ENCODE measurements at regions not wholly inside any gene's neighbourhood (a gene's known extent, or its start where the extent isn't known, plus 50 kb on each side); places are given as distances from the start of the nearest gene placed in this dataset.
A peak's percentile ranks its signal among the peaks of the same experiment; 100 is the strongest.
"Not testable (repeated sequence)": the region's sequence is repeated elsewhere in the genome, so short reads cannot be mapped to it uniquely, and the experiment has no call there.

GRCh38 chr11:49377978-49378377 is 169.6 kb upstream of the FOLH1 start:
- TF ChIP-seq CTCF (IDR thresholded peaks at IDR 0.05; ENCODE audit: insufficient read depth, missing control alignments) = no peak
- no peak for FAIRE-seq
- DNase-seq (ENCODE audit: insufficient read length, low spot score) = no peak

- DNase-seq (ENCODE audit: insufficient read length, low spot score); FAIRE-seq: not testable (repeated sequence)
Observed at GRCh38 chr11:49373866-49374265, 165.5 kb upstream of the FOLH1 start.

GRCh38 chr11:49373385-49373784 is 165.0 kb upstream of the FOLH1 start:
- FAIRE-seq; DNase-seq (ENCODE audit: insufficient read length, low spot score): not testable (repeated sequence)

GRCh38 chr11:49372137-49372536 is 163.7 kb upstream of the FOLH1 start:
- TF ChIP-seq CTCF (IDR thresholded peaks at IDR 0.05; ENCODE audit: insufficient read depth, missing control alignments) = peak; percentile 5
- DNase-seq (ENCODE audit: insufficient read length, low spot score) = not testable (repeated sequence)
- peak; percentile 81 for FAIRE-seq

- not testable (repeated sequence) for FAIRE-seq; DNase-seq (ENCODE audit: insufficient read length, low spot score)
Observed at GRCh38 chr11:49368556-49368955, 160.2 kb upstream of the FOLH1 start.

- not testable (repeated sequence) for FAIRE-seq; DNase-seq (ENCODE audit: insufficient read length, low spot score)
Observed at GRCh38 chr11:49365375-49365774, 157.0 kb upstream of the FOLH1 start.

- DNase-seq (ENCODE audit: insufficient read length, low spot score) = not testable (repeated sequence)
- peak; percentile 25 for FAIRE-seq
Observed at GRCh38 chr11:49362994-49363393, 154.6 kb upstream of the FOLH1 start.

GRCh38 chr11:49354536-49354935 is 146.1 kb upstream of the FOLH1 start:
- FAIRE-seq; DNase-seq (ENCODE audit: insufficient read length, low spot score): not testable (repeated sequence)

GRCh38 chr11:49352868-49353267 is 144.5 kb upstream of the FOLH1 start:
- not testable (repeated sequence) for FAIRE-seq; DNase-seq (ENCODE audit: insufficient read length, low spot score)

- not testable (repeated sequence) for DNase-seq (ENCODE audit: insufficient read length, low spot score); FAIRE-seq
Observed at GRCh38 chr11:49346627-49347026, 138.2 kb upstream of the FOLH1 start.

- not testable (repeated sequence) for DNase-seq (ENCODE audit: insufficient read length, low spot score); FAIRE-seq
Observed at GRCh38 chr11:49328485-49329186, 120.2 kb upstream of the FOLH1 start.

- DNase-seq (ENCODE audit: insufficient read length, low spot score) = not testable (repeated sequence)
- FAIRE-seq = peak; percentile 21
Observed at GRCh38 chr11:49327766-49328165, 119.4 kb upstream of the FOLH1 start.

- not testable (repeated sequence) for DNase-seq (ENCODE audit: insufficient read length, low spot score); FAIRE-seq
Observed at GRCh38 chr11:49326651-49327050, 118.2 kb upstream of the FOLH1 start.

GRCh38 chr11:49316180-49316579 is 107.8 kb upstream of the FOLH1 start:
- DNase-seq (ENCODE audit: insufficient read length, low spot score) (no peak), FAIRE-seq (no peak)

More at GRCh38 chr11:49316180-49316579, 107.8 kb upstream of the FOLH1 start:
- no peak for TF ChIP-seq CTCF (IDR thresholded peaks at IDR 0.05; ENCODE audit: insufficient read depth, missing control alignments)
